ENCODE measurements at regions not wholly inside any gene's neighbourhood (a gene's known extent, or its start where the extent isn't known, plus 50 kb on each side); places are given as distances from the start of the nearest gene placed in this dataset.
"Not testable (repeated sequence)": the region's sequence is repeated elsewhere in the genome, so short reads cannot be mapped to it uniquely, and the experiment has no call there.

DNA sequence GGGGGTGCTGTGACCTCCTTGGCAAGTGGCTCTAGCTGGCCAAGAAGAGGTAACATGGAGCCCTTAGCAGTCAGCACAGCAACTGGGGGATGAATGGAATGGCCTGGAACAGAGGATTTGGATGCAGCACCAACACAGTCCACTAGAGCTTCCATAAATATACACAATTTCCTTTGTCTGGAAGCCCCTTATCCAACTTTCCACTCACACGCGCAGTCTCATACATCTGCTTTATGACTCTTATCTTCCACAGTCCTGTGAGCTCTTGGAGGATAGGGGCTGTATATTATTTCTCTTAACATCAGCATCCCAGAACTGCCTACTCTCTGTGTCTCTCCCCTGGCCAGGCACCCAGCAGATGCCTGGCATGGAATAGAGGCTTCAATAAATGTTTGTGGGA, 235.6 kb upstream of the MAF start:
- no peaks in the 10 kb centered on the region for H3K36me3 ChIP-seq (ENCODE audit: control insufficient read depth, insufficient read depth, low read length)
- no peak overlapping the region for H3K4me2 ChIP-seq (ENCODE audit: low read length)
- no peak for TF ChIP-seq CTCF (IDR thresholded peaks at IDR 0.05)
- no peak overlapping the region for H2AFZ ChIP-seq
- no peaks in the 10 kb centered on the region for H3K4me1 ChIP-seq
- H3K9ac ChIP-seq: no peak overlapping the region
- no peak overlapping the region for H3K27ac ChIP-seq
- no peaks in the 10 kb centered on the region for H3K9me3 ChIP-seq (ENCODE audit: control insufficient read depth, low read length)
- H3K79me2 ChIP-seq: no peaks in the 10 kb centered on the region
- no peak overlapping the region for H3K4me3 ChIP-seq (ENCODE audit: low read depth, low read length)
- H3K27me3 ChIP-seq (ENCODE audit: control insufficient read depth, insufficient read depth, low read length): no peaks in the 10 kb centered on the region

DNA sequence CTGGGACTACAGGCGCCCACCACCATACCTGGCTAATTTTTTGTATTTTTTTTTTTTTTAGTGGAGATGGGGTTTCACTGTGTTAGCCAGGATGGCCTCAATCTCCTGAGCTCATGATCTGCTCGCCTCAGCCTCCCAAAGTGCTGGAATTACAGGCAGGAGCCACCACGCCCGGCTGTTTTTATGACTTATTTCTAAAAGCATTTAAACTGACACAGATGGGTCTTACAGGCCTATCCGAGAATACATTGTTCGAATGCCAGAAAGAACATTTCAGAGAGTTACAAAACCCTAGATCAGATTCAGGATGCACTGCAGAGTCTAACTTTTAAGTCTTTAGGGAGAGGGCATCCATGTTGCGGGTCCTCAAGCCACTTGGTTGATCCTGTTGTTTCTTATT, 234.7 kb upstream of the MAF start:
- no peaks in the 10 kb centered on the region for H3K79me2 ChIP-seq
- no peaks in the 10 kb centered on the region for H3K36me3 ChIP-seq (ENCODE audit: control insufficient read depth, insufficient read depth, low read length)
- no peak overlapping the region for H3K27ac ChIP-seq

DNA sequence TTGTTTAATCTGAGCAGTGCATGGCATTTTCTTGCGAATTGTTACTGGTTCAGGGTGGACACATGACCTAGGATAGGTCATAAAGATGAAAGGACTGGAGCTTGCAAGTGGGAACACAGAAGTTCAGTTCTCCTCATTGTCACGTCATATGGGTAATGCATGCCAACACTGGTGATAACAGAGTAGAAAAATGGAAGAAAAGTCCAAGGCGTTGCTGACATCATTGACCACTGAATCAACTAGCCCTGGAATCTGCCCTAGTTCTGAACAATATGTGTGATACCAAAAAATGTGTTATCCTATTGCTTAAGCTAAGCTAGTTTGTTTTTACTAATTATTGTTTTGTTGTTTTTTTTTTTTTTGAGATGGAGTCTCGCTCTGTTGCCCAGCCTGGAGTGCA, 234.2 kb upstream of the MAF start:
- Histone ChIP-seq H3K9me3 (ENCODE audit: control insufficient read depth, low read length) (no peaks in the 10 kb centered on the region), H3K9ac (no peak overlapping the region), H3K4me2 (ENCODE audit: low read length) (no peak overlapping the region), H3K36me3 (ENCODE audit: control insufficient read depth, insufficient read depth, low read length) (no peaks in the 10 kb centered on the region), H3K4me3 (ENCODE audit: low read depth, low read length) (no peak overlapping the region), H3K27me3 (ENCODE audit: control insufficient read depth, insufficient read depth, low read length) (no peaks in the 10 kb centered on the region), H3K4me1 (no peaks in the 10 kb centered on the region), H2AFZ (no peak overlapping the region), H3K79me2 (no peaks in the 10 kb centered on the region), H3K27ac (no peak overlapping the region)
- TF ChIP-seq CTCF (IDR thresholded peaks at IDR 0.05): no peak

More for the DNA sequence above, 234.7 kb upstream of the MAF start:
- Histone ChIP-seq H3K9me3 (ENCODE audit: control insufficient read depth, low read length) (no peaks in the 10 kb centered on the region), H3K4me3 (ENCODE audit: low read depth, low read length) (no peak overlapping the region), H3K4me2 (ENCODE audit: low read length) (no peak overlapping the region), H3K4me1 (no peaks in the 10 kb centered on the region), H2AFZ (no peak overlapping the region), H3K27me3 (ENCODE audit: control insufficient read depth, insufficient read depth, low read length) (no peaks in the 10 kb centered on the region), H3K9ac (no peak overlapping the region)
- no peak for TF ChIP-seq CTCF (IDR thresholded peaks at IDR 0.05)

- not testable (repeated sequence) for H3K36me3 ChIP-seq (ENCODE audit: control insufficient read depth, insufficient read depth, low read length); H3K4me3 ChIP-seq (ENCODE audit: low read depth, low read length); H2AFZ ChIP-seq
Measured at GRCh38 chr16:79834003-79834402, 233.5 kb upstream of the MAF start.

DNA sequence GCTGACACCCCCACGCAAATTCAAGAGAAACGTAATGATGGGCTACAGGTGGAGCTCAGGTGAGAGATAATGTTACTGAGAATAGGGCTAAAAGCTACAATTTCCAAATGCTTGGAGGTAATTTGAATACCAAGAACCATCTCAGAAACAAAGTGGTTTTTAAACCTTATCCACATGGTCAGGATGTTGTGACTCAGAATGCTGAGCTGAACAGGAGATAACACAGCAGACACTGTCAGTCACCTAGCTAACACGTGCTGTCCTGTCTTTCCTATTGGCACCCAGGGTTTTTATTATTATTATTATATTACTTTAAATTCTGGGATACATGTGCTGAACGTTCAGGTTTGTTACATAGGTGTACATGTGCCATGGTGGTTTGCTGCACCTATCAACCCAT, 233.0 kb upstream of the MAF start:
- Histone ChIP-seq H3K4me3 (ENCODE audit: low read depth, low read length) (no peak overlapping the region), H3K9me3 (ENCODE audit: control insufficient read depth, low read length) (no peaks in the 10 kb centered on the region), H2AFZ (no peak overlapping the region), H3K4me1 (no peaks in the 10 kb centered on the region), H3K79me2 (no peaks in the 10 kb centered on the region), H3K27me3 (ENCODE audit: control insufficient read depth, insufficient read depth, low read length) (no peaks in the 10 kb centered on the region), H3K36me3 (ENCODE audit: control insufficient read depth, insufficient read depth, low read length) (no peaks in the 10 kb centered on the region), H3K4me2 (ENCODE audit: low read length) (no peak overlapping the region), H3K9ac (no peak overlapping the region), H3K27ac (no peak overlapping the region)
- no peak for TF ChIP-seq CTCF (IDR thresholded peaks at IDR 0.05)

More at GRCh38 chr16:79834003-79834402, 233.5 kb upstream of the MAF start:
- H3K9me3 ChIP-seq (ENCODE audit: control insufficient read depth, low read length); H3K79me2 ChIP-seq; H3K4me1 ChIP-seq; H3K27me3 ChIP-seq (ENCODE audit: control insufficient read depth, insufficient read depth, low read length); H3K27ac ChIP-seq; H3K4me2 ChIP-seq (ENCODE audit: low read length); H3K9ac ChIP-seq: not testable (repeated sequence)

All from parathyroid adenoma (tissue), 2 donors.